ENCODE measurements at regions not wholly inside any gene's neighbourhood (a gene's known extent, or its start where the extent isn't known, plus 50 kb on each side); places are given as distances from the start of the nearest gene placed in this dataset.

- no peaks in the 10 kb centered on the region for H3K9me3 ChIP-seq (ENCODE audit: control insufficient read depth in 2 of 3, insufficient read depth in 1 of 3, low read length in 3 of 3)
- FAIRE-seq (no peak), DNase-seq (no peak)
- no peaks in the 10 kb centered on the region for H3K4me1 ChIP-seq (ENCODE audit: control insufficient read depth in 2 of 3, insufficient read depth in 2 of 3, low read depth in 1 of 3, low read length in 3 of 3)
- intact Hi-C loops (cut with DNase I) = no loop called here
- H3K4me3 ChIP-seq (ENCODE audit: low read length in 3 of 3) = no peak overlapping the region
- H3K9ac ChIP-seq (ENCODE audit: low read length in 3 of 3) = no peak overlapping the region
- no peak overlapping the region for H3K27ac ChIP-seq (ENCODE audit: low read depth in 2 of 2, low read length in 2 of 2)
- no peak for TF ChIP-seq CTCF (IDR thresholded peaks at IDR 0.05; ENCODE audit: borderline replicate concordance, extremely low read depth, insufficient read depth)
- H3K36me3 ChIP-seq (ENCODE audit: control insufficient read depth in 2 of 3, insufficient read depth in 3 of 3, low read length in 3 of 3) = no peaks in the 10 kb centered on the region
- no peaks in the 10 kb centered on the region for H3K27me3 ChIP-seq (ENCODE audit: control insufficient read depth, insufficient read depth, low read length)
Measured at GRCh38 chr4:111475666-111476065, 669.6 kb upstream of the FAM241A start.

- intact Hi-C loops (cut with DNase I) = no loop called here
- no peak for FAIRE-seq
Measured at GRCh38 chr4:111480510-111480909, 664.7 kb upstream of the FAM241A start.

GRCh38 chr4:111483375-111484169, 661.7 kb upstream of the FAM241A start:
- Histone ChIP-seq H3K4me1 (ENCODE audit: control insufficient read depth in 2 of 3, insufficient read depth in 2 of 3, low read depth in 1 of 3, low read length in 3 of 3) (no peaks in the 10 kb centered on the region), H3K36me3 (ENCODE audit: control insufficient read depth in 2 of 3, insufficient read depth in 3 of 3, low read length in 3 of 3) (no peaks in the 10 kb centered on the region), H3K9me3 (ENCODE audit: control insufficient read depth in 2 of 3, insufficient read depth in 1 of 3, low read length in 3 of 3) (no peaks in the 10 kb centered on the region), H3K27ac (ENCODE audit: low read depth in 2 of 2, low read length in 2 of 2) (no peak overlapping the region), H3K4me3 (ENCODE audit: low read length in 3 of 3) (no peak overlapping the region), H3K27me3 (ENCODE audit: control insufficient read depth, insufficient read depth, low read length) (no peaks in the 10 kb centered on the region), H3K9ac (ENCODE audit: low read length in 3 of 3) (no peak overlapping the region)
- TF ChIP-seq CTCF (IDR thresholded peaks at IDR 0.05; ENCODE audit: borderline replicate concordance, extremely low read depth, insufficient read depth) = no peak
- intact Hi-C loops (cut with DNase I) = no loop called here
- no peak for FAIRE-seq
- DNase-seq = peak in 1 of 5 donors; percentile 43

More at GRCh38 chr4:111480510-111480909, 664.7 kb upstream of the FAM241A start:
- no peaks in the 10 kb centered on the region for H3K27me3 ChIP-seq (ENCODE audit: control insufficient read depth, insufficient read depth, low read length)
- no peaks in the 10 kb centered on the region for H3K4me1 ChIP-seq (ENCODE audit: control insufficient read depth in 2 of 3, insufficient read depth in 2 of 3, low read depth in 1 of 3, low read length in 3 of 3)
- DNase-seq = no peak
- H3K9ac ChIP-seq (ENCODE audit: low read length in 3 of 3) = no peak overlapping the region
- H3K27ac ChIP-seq (ENCODE audit: low read depth in 2 of 2, low read length in 2 of 2) = no peak overlapping the region
- no peaks in the 10 kb centered on the region for H3K9me3 ChIP-seq (ENCODE audit: control insufficient read depth in 2 of 3, insufficient read depth in 1 of 3, low read length in 3 of 3)
- no peaks in the 10 kb centered on the region for H3K36me3 ChIP-seq (ENCODE audit: control insufficient read depth in 2 of 3, insufficient read depth in 3 of 3, low read length in 3 of 3)
- TF ChIP-seq CTCF (IDR thresholded peaks at IDR 0.05; ENCODE audit: borderline replicate concordance, extremely low read depth, insufficient read depth) = no peak
- no peak overlapping the region for H3K4me3 ChIP-seq (ENCODE audit: low read length in 3 of 3)
